ENCODE measurements at regions not wholly inside any gene's neighbourhood (a gene's known extent, or its start where the extent isn't known, plus 50 kb on each side); places are given as distances from the start of the nearest gene placed in this dataset.

DNA sequence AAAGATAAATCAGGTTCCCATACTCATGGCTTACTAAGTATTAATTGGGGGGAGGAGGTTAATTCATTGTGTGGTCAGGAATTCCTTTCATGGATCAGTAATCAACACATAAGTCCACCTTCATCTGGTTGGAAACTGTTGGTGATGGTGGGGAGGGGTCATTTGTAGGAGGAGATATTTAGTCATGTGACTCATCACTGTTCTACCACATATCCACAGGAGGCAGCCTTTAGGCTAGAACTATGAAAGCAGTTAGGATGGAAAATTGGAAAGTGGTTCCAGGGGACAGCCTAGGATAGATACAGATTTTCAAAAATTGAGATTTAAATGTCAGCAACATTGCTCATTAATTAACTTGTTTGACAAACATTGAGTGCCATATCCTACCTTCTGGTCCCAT is 122.8 kb upstream of the PAXBP1 start:
- TF ChIP-seq FOXK2 (IDR thresholded peaks at IDR 0.05): no peak
- no peak for TF ChIP-seq ARNT (IDR thresholded peaks at IDR 0.05)
- TF ChIP-seq SP1 (IDR thresholded peaks at IDR 0.05): no peak
- no peak for TF ChIP-seq FOXM1 (IDR thresholded peaks at IDR 0.05; ENCODE audit: borderline replicate concordance)
- TF ChIP-seq ELF4 (IDR thresholded peaks at IDR 0.05): no peak
- no peak for DNase-seq (ENCODE audit: extremely low spot score)
- POLR2A ChIA-PET: no interaction called here
- CTCF ChIA-PET: no interaction called here

DNA sequence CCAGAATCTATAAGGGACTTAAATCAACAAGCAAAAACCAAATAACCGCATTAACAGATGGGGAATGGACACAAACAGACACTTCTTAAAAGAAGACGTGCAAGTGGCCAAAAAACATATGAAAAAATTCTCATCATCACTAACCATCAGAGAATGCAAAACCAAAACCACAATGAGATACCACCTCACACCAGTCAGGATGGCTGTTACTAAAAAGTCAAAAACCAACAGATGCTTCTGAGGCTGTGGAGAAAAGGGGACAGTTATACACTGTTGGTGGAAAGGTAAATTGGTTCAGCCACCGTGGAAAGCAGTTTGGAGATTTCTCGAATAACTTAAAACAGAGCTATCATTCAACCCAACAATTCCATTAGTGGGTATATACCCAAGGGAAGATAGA is 124.9 kb upstream of the OLIG2 start:
- CTCF ChIA-PET: no interaction called here
- TF ChIP-seq FOXK2 (IDR thresholded peaks at IDR 0.05): no peak
- TF ChIP-seq FOXA1 (IDR thresholded peaks at IDR 0.05): no peak
- no peak for TF ChIP-seq SUZ12 (IDR thresholded peaks at IDR 0.05)
- TF ChIP-seq, protein P1, sequence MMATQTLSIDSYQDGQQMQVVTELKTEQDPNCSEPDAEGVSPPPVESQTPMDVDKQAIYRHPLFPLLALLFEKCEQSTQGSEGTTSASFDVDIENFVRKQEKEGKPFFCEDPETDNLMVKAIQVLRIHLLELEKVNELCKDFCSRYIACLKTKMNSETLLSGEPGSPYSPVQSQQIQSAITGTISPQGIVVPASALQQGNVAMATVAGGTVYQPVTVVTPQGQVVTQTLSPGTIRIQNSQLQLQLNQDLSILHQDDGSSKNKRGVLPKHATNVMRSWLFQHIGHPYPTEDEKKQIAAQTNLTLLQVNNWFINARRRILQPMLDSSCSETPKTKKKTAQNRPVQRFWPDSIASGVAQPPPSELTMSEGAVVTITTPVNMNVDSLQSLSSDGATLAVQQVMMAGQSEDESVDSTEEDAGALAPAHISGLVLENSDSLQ (IDR thresholded peaks at IDR 0.05): no peak
- TF ChIP-seq HDGF (IDR thresholded peaks at IDR 0.05; ENCODE audit: borderline replicate concordance): no peak
- POLR2A ChIA-PET: no interaction called here
- DNase-seq (ENCODE audit: extremely low spot score): no peak

DNA sequence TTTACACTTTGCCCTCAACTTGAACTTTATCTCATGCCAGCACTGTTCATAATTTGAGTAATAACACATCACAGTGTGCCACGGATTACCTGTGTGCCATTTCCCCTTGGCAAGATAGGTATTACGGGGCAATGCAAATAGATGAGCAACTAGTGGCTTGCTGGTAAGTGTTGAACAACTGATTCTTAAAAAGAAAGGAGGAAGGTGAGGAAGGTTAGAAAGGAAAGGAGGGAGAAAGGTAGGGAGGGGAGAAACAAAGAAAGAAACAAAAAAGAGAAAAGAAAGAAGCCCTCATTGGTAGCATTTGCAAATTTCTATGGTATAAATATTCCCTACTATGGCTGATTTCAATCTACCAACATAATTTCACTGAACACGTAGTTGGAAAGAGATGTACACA is 118.2 kb upstream of the OLIG2 start:
- ChIA-PET POLR2A (no interaction called here), CTCF (no interaction called here)
- TF ChIP-seq L3MBTL2 (conservative IDR thresholded peaks at IDR 0.05) (no peak), HDGF (IDR thresholded peaks at IDR 0.05; ENCODE audit: borderline replicate concordance) (no peak), BHLHE40 (IDR thresholded peaks at IDR 0.05; ENCODE audit: borderline replicate concordance) (no peak), SUZ12 (IDR thresholded peaks at IDR 0.05) (no peak), SP1 (IDR thresholded peaks at IDR 0.05) (no peak), ZNF384 (IDR thresholded peaks at IDR 0.05) (no peak), NFRKB (IDR thresholded peaks at IDR 0.05) (no peak), TARDBP (IDR thresholded peaks at IDR 0.05) (no peak), CTBP1 (IDR thresholded peaks at IDR 0.05; ENCODE audit: borderline replicate concordance) (no peak), FOXM1 (IDR thresholded peaks at IDR 0.05; ENCODE audit: borderline replicate concordance) (no peak), ELF4 (IDR thresholded peaks at IDR 0.05) (no peak)
- TF ChIP-seq, protein P1 (IDR thresholded peaks at IDR 0.05): no peak
- no peak for DNase-seq (ENCODE audit: extremely low spot score)

DNA sequence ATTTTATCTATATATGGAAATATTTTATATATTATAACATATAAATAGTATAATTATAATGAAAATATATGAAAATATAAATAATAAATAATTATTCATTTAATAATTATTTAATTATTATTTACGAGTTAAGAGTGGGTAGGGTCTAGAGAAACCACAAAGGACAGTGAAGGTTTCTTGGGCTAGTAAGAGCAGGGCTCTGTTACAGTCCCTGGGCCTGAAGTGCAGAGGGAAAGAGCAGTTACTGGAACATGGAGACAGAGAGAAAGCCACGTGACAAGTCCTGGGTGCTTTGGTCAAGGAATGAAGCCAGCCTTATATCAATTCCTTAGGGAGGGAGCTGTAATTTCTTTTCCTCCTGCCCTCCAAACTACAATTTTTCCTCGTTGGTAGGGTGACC is 117.2 kb upstream of the OLIG2 start:
- DNase-seq (ENCODE audit: extremely low spot score): no peak
- CTCF ChIA-PET: no interaction called here
- POLR2A ChIA-PET: no interaction called here
- TF ChIP-seq FOXK2 (IDR thresholded peaks at IDR 0.05) (no peak), SUZ12 (IDR thresholded peaks at IDR 0.05) (no peak), ZNF384 (IDR thresholded peaks at IDR 0.05) (no peak)

DNA sequence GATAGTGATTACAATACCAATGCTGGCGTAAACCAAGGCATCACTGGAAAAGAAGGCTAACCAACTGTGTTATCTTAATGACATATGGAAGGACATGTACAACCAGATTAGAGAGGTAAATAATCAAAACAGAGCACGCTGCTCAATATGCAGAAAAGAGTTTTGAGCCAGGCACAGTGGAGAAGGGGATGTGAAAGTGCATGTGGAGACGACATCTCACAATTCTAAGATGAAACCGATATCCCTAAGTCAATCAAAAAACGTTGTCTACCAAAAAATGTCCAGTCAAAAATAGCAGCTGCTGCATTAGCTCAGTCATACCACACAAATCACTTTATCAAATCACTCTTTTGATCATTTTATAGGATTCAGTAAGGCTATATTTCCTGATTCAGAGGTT is 116.3 kb upstream of the OLIG2 start:
- TF ChIP-seq, protein P1 (IDR thresholded peaks at IDR 0.05): no peak
- TF ChIP-seq TARDBP (IDR thresholded peaks at IDR 0.05): no peak
- no peak for TF ChIP-seq FOXA1 (IDR thresholded peaks at IDR 0.05)
- TF ChIP-seq SUZ12 (IDR thresholded peaks at IDR 0.05): no peak
- TF ChIP-seq L3MBTL2 (conservative IDR thresholded peaks at IDR 0.05): no peak
- TF ChIP-seq BHLHE40 (IDR thresholded peaks at IDR 0.05; ENCODE audit: borderline replicate concordance): no peak
- no peak for TF ChIP-seq CTBP1 (IDR thresholded peaks at IDR 0.05; ENCODE audit: borderline replicate concordance)
- no peak for TF ChIP-seq LEF1 (IDR thresholded peaks at IDR 0.05; ENCODE audit: borderline replicate concordance)
- no peak for TF ChIP-seq FOXK2 (IDR thresholded peaks at IDR 0.05)
- TF ChIP-seq FOXM1 (IDR thresholded peaks at IDR 0.05; ENCODE audit: borderline replicate concordance): no peak
- TF ChIP-seq ZNF384 (IDR thresholded peaks at IDR 0.05): no peak
- TF ChIP-seq SP1 (IDR thresholded peaks at IDR 0.05): no peak
- ChIA-PET CTCF (no interaction called here), POLR2A (no interaction called here)
- DNase-seq (ENCODE audit: extremely low spot score): no peak

DNA sequence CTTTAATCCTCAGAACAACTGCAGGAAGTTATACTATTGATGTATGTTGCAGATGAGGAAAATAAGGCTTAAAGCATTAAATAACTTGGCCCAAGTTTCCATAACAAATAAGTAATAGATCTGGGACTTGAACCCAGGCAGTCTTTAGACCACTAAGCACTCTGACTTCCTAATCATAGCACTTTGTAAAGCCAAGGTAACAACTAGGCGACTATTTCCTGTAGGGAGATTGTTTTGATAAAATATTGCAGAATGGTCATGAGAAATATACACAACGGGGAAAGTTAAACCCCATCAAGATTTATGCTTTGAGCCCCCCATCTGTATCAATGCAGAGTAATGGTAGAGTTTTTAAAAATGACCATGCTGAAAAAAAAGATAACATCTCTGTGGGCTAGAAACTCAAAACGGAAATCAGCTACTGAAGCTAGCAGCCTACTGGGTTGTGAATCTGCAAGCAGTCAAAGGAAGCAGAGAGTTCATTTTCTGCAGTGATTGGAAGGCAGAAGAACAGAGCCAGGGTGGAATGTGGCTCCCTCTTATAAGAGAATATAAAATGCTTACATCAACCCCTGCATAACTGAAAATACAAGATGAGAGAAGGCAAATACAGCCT is 111.2 kb upstream of the OLIG2 start:
- ChIA-PET CTCF (no interaction called here), POLR2A (no interaction called here)
- DNase-seq (ENCODE audit: extremely low spot score): no peak
- TF ChIP-seq ZNF384 (IDR thresholded peaks at IDR 0.05) (no peak), ARNT (IDR thresholded peaks at IDR 0.05) (no peak), FOXM1 (IDR thresholded peaks at IDR 0.05; ENCODE audit: borderline replicate concordance) (no peak), FOXK2 (IDR thresholded peaks at IDR 0.05) (no peak), ELF4 (IDR thresholded peaks at IDR 0.05) (no peak), LEF1 (IDR thresholded peaks at IDR 0.05; ENCODE audit: borderline replicate concordance) (no peak), HDGF (IDR thresholded peaks at IDR 0.05; ENCODE audit: borderline replicate concordance) (no peak), BHLHE40 (IDR thresholded peaks at IDR 0.05; ENCODE audit: borderline replicate concordance) (no peak), NFRKB (IDR thresholded peaks at IDR 0.05) (no peak), TARDBP (IDR thresholded peaks at IDR 0.05) (no peak), SP1 (IDR thresholded peaks at IDR 0.05) (no peak), SUZ12 (IDR thresholded peaks at IDR 0.05) (no peak), CTBP1 (IDR thresholded peaks at IDR 0.05; ENCODE audit: borderline replicate concordance) (no peak), FOXA1 (IDR thresholded peaks at IDR 0.05) (no peak), L3MBTL2 (conservative IDR thresholded peaks at IDR 0.05) (no peak)
- TF ChIP-seq, protein P1 (IDR thresholded peaks at IDR 0.05): no peak
